Stimulated activated CD4-positive, alpha-beta T cell treated with anti-CD3 and anti-CD28 coated beads, Interleukin-1b, Interleukin-23, amount 100 ng/mL, for 48 hours (primary cell): ENCODE measurements at regions not wholly inside any gene's neighbourhood (a gene's known extent, or its start where the extent isn't known, plus 50 kb on each side); places are given as distances from the start of the nearest gene placed in this dataset.

ENCODE experiments used
- DNase-seq: peaks from one replicate; pipeline ENCODE4 v3.0.0-alpha.2; 2020

- DNase-seq = no peak
Observed at GRCh38 chr4:180207921-180208320, 2035.3 kb upstream of the TENM3 start.

GRCh38 chr4:180217070-180217469 lies 2026.1 kb upstream of the TENM3 start:
- no peak for DNase-seq

DNA sequence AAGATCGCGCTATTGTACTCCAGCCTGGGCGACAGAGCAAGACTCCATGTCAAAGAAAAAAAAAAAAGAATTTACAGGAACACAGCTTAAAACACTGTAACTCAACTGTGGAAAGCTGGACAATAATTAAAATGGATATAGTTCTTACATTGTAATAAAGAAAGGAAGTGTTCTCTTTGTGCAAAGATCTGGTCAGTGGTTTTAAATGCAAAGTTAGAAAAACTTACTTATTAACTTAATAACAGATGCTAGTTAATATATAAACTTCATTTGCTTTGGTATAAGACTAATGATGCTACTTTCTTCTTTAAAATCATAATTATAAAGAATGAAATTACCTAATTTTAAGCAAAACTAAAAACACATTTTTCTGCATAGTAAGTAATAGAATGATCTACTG lies 2024.1 kb upstream of the TENM3 start:
- DNase-seq = no peak

DNA sequence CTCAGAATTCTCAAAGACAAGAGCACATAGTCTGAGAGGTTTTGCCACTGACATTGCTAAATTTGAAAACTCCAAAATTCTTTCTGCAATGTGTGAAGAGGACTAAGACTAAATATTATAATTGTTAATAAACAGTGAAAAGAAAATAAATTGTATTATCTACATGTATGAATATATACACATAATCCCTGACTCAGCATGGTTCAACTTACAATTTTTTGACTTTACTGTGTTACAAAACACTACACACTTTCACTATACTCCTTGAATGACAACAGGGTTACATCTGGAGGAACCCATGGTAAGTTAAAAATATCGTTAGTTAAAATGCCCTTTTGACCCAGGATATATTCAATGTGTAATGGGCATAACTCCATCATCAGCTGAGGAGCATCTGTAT lies 2017.2 kb upstream of the TENM3 start:
- no peak for DNase-seq

- no peak for DNase-seq
Observed at GRCh38 chr4:180234730-180235129, 2008.5 kb upstream of the TENM3 start.

- no peak for DNase-seq
Observed at GRCh38 chr4:180240670-180241069, 2002.5 kb upstream of the TENM3 start.

DNA sequence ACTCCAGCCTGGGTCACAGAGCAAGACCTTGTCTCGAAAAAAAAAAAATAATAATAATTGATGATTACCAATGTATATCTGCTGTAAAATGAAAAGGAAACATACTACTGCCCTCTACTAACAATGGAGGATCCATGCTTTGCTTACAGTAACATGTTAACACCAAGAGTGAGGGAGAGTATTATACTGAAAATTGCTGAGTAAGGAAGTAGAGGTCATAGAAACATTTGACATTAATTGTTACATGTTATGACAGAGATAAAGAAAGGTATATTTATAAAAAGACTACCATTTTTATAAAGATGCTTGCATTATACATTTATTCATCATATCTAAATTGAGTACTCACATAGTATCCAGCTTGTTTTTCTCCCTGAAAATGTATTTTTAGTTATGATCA lies 1989.8 kb upstream of the TENM3 start:
- no peak for DNase-seq

- no peak for DNase-seq
Observed at GRCh38 chr4:180261346-180261745, 1981.9 kb upstream of the TENM3 start.

- no peak for DNase-seq
Observed at GRCh38 chr4:180280076-180280475, 1963.1 kb upstream of the TENM3 start.

- no peak for DNase-seq
Observed at GRCh38 chr4:180280726-180281297, 1962.4 kb upstream of the TENM3 start.

DNA sequence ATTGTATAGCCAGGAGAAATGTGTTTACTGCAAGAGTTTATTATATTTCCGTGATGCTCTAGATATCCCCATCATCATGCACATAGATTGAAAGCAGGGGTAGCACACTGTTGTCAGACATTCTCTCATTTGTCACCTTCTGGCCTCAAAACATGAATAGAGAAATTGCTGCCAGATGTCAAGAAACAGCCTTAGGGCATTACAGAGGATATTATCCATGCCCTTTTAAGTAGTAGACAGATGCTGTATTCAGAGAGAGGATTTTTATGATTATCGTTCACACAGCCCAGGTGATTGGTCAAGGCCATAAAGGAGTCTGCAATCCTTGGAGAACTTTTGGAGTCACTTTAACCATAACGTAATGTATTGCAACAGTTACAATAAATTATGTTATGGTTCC lies 1961.5 kb upstream of the TENM3 start:
- no peak for DNase-seq

DNA sequence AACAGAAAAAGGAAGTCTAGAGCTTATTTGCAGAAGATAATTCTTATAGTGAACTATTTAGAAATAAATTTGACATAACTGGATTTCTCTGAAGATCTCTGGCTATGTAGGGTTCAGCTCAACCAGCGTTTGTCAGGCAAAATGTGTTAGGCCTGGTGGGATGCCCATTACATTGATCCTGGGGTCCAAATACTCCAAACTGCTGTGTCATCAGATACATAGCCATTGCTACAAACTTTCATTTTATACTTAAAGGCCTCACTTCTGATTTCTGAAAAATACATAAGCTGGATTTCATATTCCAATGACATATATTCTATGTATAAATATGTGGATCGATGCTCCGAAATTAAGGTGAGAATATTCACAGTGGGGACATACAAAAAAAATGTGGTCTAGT lies 1958.9 kb upstream of the TENM3 start:
- no peak for DNase-seq

GRCh38 chr4:180285796-180286195 lies 1957.4 kb upstream of the TENM3 start:
- no peak for DNase-seq

GRCh38 chr4:180292339-180292738 lies 1950.9 kb upstream of the TENM3 start:
- no peak for DNase-seq

DNA sequence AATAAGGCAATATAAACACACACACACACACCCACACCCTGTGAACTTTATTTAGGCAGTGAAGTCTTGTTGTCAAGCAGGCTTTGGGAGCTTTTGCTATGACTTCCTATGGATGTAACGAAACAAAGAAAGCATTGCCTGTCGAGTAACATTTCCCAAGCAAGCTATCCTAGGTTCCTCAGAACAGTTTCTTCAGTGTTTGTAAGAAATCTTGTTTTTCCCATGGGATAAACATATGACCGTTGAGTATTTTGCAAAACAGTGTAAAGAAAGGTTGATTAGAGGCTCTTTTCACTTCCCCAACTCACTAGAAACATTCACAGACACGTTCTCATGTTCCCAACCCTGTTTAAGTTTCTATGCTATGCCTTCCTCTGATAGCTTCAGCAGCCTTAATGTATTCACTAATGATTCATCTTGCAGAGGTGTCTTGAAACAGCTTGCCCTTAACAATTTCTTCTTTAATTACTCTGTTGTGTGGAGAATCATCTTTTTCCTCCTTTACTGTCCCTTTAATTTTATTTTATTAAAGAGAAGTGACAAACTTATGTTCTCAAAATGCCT lies 1947.1 kb upstream of the TENM3 start:
- no peak for DNase-seq

DNA sequence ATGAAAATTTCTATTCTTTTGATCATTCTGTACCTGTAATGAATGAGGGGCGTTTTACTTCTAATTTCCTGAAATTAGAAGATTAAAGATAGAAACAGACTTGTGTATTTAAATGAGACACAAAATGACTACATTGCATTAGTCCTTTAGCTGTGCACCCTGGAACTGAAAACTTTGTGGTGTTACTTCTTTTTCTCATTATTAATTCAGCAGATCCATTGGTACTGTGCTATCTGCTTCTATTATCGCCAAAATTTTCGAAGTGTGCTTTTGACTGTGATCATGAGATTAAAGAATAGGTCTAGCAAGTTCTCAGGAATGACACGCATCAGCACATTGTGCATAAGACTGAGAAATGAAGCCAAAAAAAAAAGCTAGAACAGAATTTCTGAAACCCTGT lies 1938.9 kb upstream of the TENM3 start:
- DNase-seq = no peak

DNA sequence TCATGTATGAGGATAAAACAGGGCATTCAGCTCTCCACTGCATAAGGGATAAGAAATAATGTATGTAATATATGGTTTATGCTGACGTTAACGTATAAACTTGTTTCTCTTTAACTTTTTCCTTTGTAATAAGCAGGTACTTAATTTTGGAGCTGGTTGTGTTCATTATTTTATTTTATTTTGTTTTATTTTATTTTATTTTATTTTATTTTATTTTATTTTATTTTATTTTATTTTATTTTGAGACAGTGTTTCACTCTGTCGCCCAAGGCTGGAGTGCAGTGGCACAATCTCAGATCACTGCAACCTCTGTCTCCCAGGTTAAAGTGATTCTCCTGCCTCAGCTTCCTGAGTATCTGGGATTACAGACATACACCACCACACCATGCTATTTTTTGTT lies 1932.6 kb upstream of the TENM3 start:
- no peak for DNase-seq

DNA sequence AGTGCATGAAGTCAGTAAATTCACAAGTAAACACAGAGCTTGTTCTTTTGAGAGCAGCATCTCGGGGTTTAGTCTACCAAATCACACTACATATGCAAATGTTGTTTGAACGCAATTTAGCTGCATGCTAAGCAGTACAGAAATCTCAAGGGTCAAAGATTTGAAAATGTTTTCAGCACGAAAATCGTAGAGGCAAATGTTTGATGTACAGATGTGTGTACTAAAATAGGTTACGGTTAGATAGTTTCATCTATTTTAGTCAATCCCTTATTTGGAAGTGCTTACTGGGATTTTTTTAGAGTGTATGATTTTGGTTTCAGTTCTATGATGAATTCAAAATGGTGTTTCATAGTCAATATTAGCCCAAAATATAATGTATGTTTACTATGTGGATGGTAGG lies 1928.2 kb upstream of the TENM3 start:
- DNase-seq = no peak

GRCh38 chr4:180330521-180330920 lies 1912.7 kb upstream of the TENM3 start:
- DNase-seq = no peak

DNA sequence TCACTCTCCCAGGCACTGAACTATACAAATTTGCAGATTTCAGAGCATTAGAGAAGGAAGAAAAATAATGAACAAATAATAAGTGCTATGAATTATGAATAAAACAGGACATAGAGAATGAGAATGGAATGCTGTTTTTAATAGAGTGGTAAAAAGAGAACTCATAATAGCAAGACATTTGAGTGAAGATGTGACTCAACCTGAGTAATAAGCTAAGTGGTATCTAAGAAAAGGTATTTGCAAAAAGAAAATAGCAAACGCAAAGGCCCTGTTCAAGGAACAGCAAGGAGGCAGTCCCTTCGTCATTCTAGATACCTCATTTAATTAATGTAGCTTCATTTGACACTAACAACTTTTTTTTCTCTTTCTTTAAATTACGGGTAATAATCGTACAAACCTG lies 1910.0 kb upstream of the TENM3 start:
- no peak for DNase-seq

GRCh38 chr4:180335566-180335965 lies 1907.6 kb upstream of the TENM3 start:
- DNase-seq = no peak

DNA sequence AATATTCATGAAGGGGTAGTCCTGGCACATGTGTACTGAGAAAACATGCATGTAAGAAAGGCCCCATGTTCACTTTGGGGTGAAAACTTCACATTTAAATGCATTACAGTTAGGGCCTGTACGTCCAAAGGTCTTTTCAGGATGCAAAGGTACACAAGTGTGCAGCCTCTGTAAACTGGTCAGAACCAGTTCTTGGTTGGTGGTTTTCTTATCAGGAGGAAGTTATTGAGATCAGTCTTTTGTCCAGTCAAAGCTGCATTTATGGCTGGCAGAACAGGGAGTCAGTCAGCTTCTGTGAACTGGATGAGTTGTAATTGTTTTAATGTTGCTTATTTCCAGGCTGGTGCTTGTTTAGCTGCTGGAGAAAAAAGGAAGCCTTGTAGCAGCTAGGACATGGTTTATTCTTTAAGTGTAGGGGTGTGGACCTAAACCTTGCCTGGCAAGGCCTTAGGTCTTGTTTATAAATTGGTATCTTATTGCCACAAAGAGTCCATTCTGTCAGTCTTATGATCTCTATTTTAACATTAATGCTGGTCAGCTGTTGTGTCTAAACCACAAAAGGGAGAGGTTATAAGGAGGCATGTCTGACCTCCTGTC lies 1906.6 kb upstream of the TENM3 start:
- no peak for DNase-seq

- DNase-seq = no peak
Observed at GRCh38 chr4:180341926-180342325, 1901.3 kb upstream of the TENM3 start.

DNA sequence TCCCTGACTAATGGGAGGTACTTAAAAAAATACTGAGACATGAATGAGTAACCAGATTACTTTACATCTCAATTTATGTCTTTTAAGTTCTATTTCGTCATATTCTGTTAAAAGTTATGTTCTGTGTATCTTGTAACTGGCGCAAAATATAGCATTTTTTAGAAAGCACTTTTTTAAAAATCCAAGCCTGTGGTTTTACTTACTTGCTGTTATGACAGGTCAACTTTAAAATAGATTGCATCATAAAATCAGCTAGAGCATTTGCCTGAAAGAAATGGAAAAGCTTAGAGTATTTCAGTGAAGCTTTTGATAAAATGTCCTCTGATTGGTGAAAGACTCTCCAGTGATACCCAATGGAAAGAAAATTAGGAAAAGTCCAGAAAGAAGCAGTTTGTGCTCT lies 1892.3 kb upstream of the TENM3 start:
- no peak for DNase-seq

DNA sequence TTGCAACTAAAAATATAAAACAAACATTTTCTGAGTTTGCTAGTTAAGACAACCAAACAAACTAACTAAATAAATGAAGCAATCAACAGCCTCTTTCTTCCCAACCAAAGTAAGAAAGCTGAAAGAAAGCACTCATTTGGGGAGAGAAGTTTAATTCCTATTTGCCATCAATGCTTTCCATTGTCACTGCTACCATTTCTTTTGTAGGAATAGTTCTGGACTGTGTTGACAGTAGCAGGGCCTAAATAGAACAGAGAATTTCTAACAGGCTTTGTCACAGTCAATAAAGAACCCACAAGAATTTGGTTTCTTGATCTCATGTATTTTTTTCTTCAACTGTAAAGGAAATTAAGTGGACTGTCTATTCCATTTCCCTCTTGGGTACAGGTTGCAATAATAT lies 1886.4 kb upstream of the TENM3 start:
- no peak for DNase-seq
